Activated B cell treated with CpG ODN at 0.5 μM for 24 hours (primary cell): ENCODE measurements at regions not wholly inside any gene's neighbourhood (a gene's known extent, or its start where the extent isn't known, plus 50 kb on each side); places are given as distances from the start of the nearest gene placed in this dataset.

ENCODE experiments used
- ATAC-seq: fragments of 200-7000 bp; cut with Tn5 transposase; one replicate; pipeline ENCODE4 v1.10.0; 2021; ENCODE audit warnings: low read depth, mild to moderate bottlenecking, moderate library complexity
- CTCF ChIA-PET: fragments of 350-600 bp; sonication (Branson Sonifier 250); formaldehyde crosslinking; loops from one replicate; lab custom pipeline; 2021; ENCODE audit warnings: antibody characterized with exemption; lab: Charles Lee
- POLR2A ChIA-PET: fragments of 350-600 bp; sonication (Branson Sonifier 250); formaldehyde crosslinking; loops from one replicate; lab custom pipeline; 2021; ENCODE audit warnings: antibody characterized with exemption; lab: Charles Lee
- DNase-seq: peaks from one replicate; pipeline ENCODE4 v3.0.0; 2022
- H3K27ac Mint-ChIP-seq: one replicate; pipeline ENCODE4 v1.8.0; 2020; ENCODE audit warnings: mixed read lengths
- H3K27me3 Mint-ChIP-seq: one replicate; pipeline ENCODE4 v1.8.0; 2021; ENCODE audit warnings: mixed read lengths
- H3K36me3 Mint-ChIP-seq: one replicate; pipeline ENCODE4 v1.8.0; 2021; ENCODE audit warnings: low read depth, mixed read lengths
- H3K4me1 Mint-ChIP-seq: one replicate; pipeline ENCODE4 v1.8.0; 2021; ENCODE audit warnings: mixed read lengths
- H3K4me3 Mint-ChIP-seq: one replicate; pipeline ENCODE4 v1.8.0; 2020; ENCODE audit warnings: mild to moderate bottlenecking, mixed read lengths
- H3K9me3 Mint-ChIP-seq: one replicate; pipeline ENCODE4 v1.8.0; 2020; ENCODE audit warnings: mixed read lengths
- CTCF ChIP-seq: fragments of 200-600 bp; IDR thresholded peaks from one replicate; pipeline ENCODE4 v1.8.0; 2022; ENCODE audit warnings: antibody characterized with exemption, mild to moderate bottlenecking
- intact Hi-C: fragments of 100-400 bp; cut with micrococcal nuclease; formaldehyde crosslinking; loops from one replicate; pipeline ENCODE4 v1.15.1; 2024

GRCh38 chr5:72557167-72558045 is 50.2 kb upstream of the ZNF366 start:
- no peak for TF ChIP-seq CTCF
- ChIA-PET CTCF (interaction anchor here (2.1 kb wide), 1 partner anchor 54 kb away, joined by 5 read pairs; no protein-coding TSS in a partner anchor), POLR2A (no interaction called here)
- Mint-ChIP-seq H3K9me3 (no peaks in the 10 kb centered on the region), H3K4me1 (peaks cover 16% of the 10 kb centered on the region), H3K27me3 (peaks cover 27% of the 10 kb centered on the region), H3K27ac (no peak overlapping the region), H3K36me3 (no peaks in the 10 kb centered on the region), H3K4me3 (peak overlapping the region; percentile 75)
- ATAC-seq (no peak), DNase-seq (no peak)
- intact Hi-C loops: loop anchor here (5.0 kb wide), 1 partner anchor 260 kb away; the partner anchor contains the start of gene TNPO1
